GM19099 (cell line): ENCODE measurements at regions not wholly inside any gene's neighbourhood (a gene's known extent, or its start where the extent isn't known, plus 50 kb on each side); places are given as distances from the start of the nearest gene placed in this dataset.

Experiments used
- POLR2A ChIP-seq: IDR thresholded peaks from 3 replicates; pipeline ENCODE4 v1.6.1; 2011; ENCODE audit warnings: low read depth; ENCODE audit not compliant: insufficient read length; ENCODE audit errors: extremely low read depth

GRCh38 chr3:162171970-162172369, 675.4 kb downstream of the OTOL1 start:
- TF ChIP-seq POLR2A, result no peak

- TF ChIP-seq POLR2A, result no peak
These were observed 678.5 kb downstream of the OTOL1 start for GRCh38 chr3:162175145-162175544.

DNA sequence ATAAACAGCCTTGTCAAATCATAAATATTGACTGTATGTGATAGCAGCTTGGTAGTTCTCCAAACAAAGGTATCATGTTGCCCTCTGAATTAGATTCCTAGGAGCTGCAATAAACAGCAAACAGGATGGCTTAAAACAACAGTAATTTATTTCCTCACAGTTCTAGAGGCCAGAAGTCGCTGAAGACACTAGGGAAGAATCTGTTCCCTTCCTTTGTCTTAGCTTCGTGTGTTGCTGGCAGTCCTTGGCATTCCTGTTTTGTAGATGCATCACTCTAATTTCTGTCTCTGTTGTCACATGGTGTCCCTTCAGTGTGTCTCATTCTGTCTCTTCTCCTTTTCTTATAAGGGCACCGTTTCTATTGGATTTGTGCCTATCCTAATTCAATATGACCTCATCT, 679.3 kb downstream of the OTOL1 start:
- no peak for TF ChIP-seq POLR2A

GRCh38 chr3:162183440-162183839, 686.8 kb downstream of the OTOL1 start:
- no peak for TF ChIP-seq POLR2A

- no peak for TF ChIP-seq POLR2A
These were observed 695.9 kb downstream of the OTOL1 start for GRCh38 chr3:162192340-162193029.

DNA sequence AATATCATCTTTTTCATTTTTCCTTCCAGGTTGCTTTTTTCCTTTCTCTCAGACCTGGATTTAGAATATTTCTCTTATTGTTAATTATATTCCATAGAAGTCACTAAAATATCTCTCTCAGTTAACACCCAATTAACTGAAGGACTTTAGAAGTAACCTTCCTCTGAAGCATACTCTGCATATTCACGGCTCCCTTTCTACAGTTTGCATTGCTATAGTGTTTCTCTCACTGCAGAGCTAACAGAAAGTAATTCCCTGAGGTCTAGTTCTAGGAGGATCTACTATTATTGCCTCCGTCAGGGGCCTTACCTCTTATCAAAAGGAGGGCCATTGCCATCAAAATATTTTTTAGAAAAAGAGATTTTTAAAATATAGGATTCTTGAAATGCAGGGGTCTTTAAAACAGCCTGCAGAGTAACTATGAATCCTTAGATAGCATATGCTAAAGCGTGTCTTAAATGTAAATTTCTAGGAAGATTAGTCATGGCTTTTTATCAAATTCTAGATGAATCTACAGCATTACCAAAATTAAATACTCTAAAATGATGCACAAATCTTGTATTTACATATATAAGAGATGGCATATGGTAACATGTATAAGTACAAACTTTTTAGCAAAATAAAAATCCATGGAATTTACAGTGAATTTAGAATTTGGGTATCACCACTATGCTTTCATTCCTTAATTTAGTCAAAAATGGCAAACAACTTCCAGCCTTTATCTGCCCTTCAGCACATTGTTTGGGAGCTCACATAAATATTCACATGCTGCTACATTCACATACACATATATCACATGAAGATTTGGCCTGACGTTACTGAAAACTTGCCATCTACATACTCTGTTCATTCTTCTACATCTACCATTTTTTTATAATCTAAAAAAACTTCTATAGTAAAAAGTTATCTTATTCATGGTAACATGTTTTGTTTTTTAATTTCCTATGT, 696.8 kb downstream of the OTOL1 start:
- no peak for TF ChIP-seq POLR2A

- no peak for TF ChIP-seq POLR2A
These were observed 698.5 kb downstream of the OTOL1 start for GRCh38 chr3:162195147-162195546.

- no peak for TF ChIP-seq POLR2A
These were observed 700.4 kb downstream of the OTOL1 start for GRCh38 chr3:162196964-162197363.

GRCh38 chr3:162200836-162201235, 704.2 kb downstream of the OTOL1 start:
- TF ChIP-seq POLR2A, result no peak

DNA sequence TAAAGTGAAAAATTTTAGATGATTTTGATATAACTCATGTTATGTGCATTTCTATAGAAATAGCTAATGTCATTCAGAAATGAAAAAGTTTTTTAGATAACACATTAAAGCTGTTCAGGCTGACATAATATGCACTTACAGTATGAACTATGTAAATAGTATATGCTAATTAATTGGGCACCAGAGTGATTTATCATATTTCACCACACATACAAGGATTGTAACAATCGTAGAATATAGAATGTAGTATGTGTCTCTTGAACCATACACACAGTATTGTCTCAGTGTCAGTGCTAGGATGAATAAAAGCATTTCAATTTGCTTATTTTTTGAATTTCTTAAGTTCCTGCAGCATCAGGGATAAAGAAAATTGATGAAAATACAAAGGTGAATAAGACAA, 710.0 kb downstream of the OTOL1 start:
- no peak for TF ChIP-seq POLR2A

GRCh38 chr3:162211470-162211869, 714.9 kb downstream of the OTOL1 start:
- no peak for TF ChIP-seq POLR2A

DNA sequence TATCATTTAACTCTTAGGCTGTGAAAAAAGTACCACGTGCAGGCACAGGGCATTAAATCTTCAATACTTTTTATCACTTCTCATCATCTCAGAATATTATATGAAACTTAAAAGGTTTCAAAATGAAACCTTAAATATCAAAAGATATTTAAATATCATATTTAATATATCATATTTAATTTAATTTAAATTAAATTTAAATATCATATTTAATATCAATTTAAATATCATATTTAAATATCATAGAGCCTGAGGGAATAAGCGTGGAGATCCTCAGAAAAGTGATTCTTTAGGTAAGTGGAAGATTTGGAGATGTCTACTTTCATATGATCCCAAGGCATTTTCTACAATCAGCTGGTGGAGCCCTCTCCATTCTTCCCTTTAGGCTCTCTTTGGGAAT, 716.6 kb downstream of the OTOL1 start:
- no peak for TF ChIP-seq POLR2A

DNA sequence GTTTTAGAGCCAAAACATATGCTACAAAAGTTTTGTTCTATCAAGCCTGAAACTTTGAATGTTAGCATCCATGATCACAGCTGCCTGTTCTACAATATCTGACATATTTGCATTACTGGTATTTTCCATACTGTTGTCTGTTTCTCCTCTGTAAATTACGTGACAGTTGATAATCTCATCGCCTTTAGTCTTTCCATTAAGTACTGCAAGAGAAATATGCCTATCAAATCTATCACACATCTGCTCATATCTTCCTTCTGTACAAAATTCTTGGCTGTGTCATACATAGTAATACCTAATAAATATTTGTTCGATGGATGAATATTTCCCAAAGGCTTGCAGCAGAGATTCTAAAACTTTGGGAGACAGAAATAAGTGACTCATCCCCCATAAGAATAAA, 717.3 kb downstream of the OTOL1 start:
- no peak for TF ChIP-seq POLR2A

DNA sequence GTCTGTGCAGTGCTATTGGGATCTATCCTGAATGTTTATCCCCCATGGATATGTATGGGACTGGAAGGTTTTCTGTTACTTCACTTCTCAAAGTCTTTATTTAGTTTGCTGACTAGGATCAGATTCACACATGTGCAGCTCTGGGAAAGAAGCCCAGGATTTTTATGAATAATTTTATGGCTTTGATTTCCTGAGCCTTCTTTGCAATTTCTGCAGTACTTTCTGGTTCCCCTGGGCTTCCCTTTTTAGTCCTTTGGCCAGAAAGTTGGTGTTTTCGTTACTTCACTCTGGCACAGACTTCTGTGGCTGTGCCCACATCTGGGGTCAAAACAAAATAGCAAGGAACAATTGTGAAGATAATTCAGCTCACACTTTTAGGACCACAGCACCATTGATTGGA, 721.0 kb downstream of the OTOL1 start:
- TF ChIP-seq POLR2A, result no peak

GRCh38 chr3:162218479-162218878, 721.9 kb downstream of the OTOL1 start:
- no peak for TF ChIP-seq POLR2A

- no peak for TF ChIP-seq POLR2A
These were observed 728.1 kb downstream of the OTOL1 start for GRCh38 chr3:162224746-162225145.
